ENCODE measurements at regions not wholly inside any gene's neighbourhood (a gene's known extent, or its start where the extent isn't known, plus 50 kb on each side); places are given as distances from the start of the nearest gene placed in this dataset.

GRCh38 chr5:89480406-89481007 is 597.5 kb upstream of the MEF2C start:
- DNase-seq (ENCODE audit: low read depth in 2 of 2), result no peak

GRCh38 chr5:89478851-89479250 is 595.9 kb upstream of the MEF2C start:
- DNase-seq (ENCODE audit: low read depth in 2 of 2), result no peak

- DNase-seq (ENCODE audit: low read depth in 2 of 2), result no peak
Observed at GRCh38 chr5:89473196-89473595, 590.2 kb upstream of the MEF2C start.

GRCh38 chr5:89471541-89471940 is 588.6 kb upstream of the MEF2C start:
- no peak for DNase-seq (ENCODE audit: low read depth in 2 of 2)

- no peak for DNase-seq (ENCODE audit: low read depth in 2 of 2)
Observed at GRCh38 chr5:89471115-89471514, 588.1 kb upstream of the MEF2C start.

GRCh38 chr5:89470658-89471057 is 587.7 kb upstream of the MEF2C start:
- no peak for DNase-seq (ENCODE audit: low read depth in 2 of 2)

- DNase-seq (ENCODE audit: low read depth in 2 of 2), result no peak
Observed at GRCh38 chr5:89458332-89458656, 575.3 kb upstream of the MEF2C start.

GRCh38 chr5:89457411-89458331 is 574.7 kb upstream of the MEF2C start:
- DNase-seq (ENCODE audit: low read depth in 2 of 2), result peak; percentile 1 to 64

- DNase-seq (ENCODE audit: low read depth in 2 of 2), result no peak
Observed at GRCh38 chr5:89452081-89452480, 569.1 kb upstream of the MEF2C start.

GRCh38 chr5:89451263-89451662 is 568.3 kb upstream of the MEF2C start:
- DNase-seq (ENCODE audit: low read depth in 2 of 2), result no peak

GRCh38 chr5:89450149-89450538 is 567.2 kb upstream of the MEF2C start:
- no peak for DNase-seq (ENCODE audit: low read depth in 2 of 2)

- DNase-seq (ENCODE audit: low read depth in 2 of 2), result no peak
Observed at GRCh38 chr5:89449392-89450148, 566.6 kb upstream of the MEF2C start.

- no peak for DNase-seq (ENCODE audit: low read depth in 2 of 2)
Observed at GRCh38 chr5:89447027-89447426, 564.0 kb upstream of the MEF2C start.

GRCh38 chr5:89445106-89445745 is 562.2 kb upstream of the MEF2C start:
- no peak for DNase-seq (ENCODE audit: low read depth in 2 of 2)

GRCh38 chr5:89444088-89444487 is 561.1 kb upstream of the MEF2C start:
- DNase-seq (ENCODE audit: low read depth in 2 of 2), result no peak

- no peak for DNase-seq (ENCODE audit: low read depth in 2 of 2)
Observed at GRCh38 chr5:89443508-89443907, 560.5 kb upstream of the MEF2C start.

GRCh38 chr5:89441965-89442364 is 559.0 kb upstream of the MEF2C start:
- DNase-seq (ENCODE audit: low read depth in 2 of 2), result no peak

- no peak for DNase-seq (ENCODE audit: low read depth in 2 of 2)
Observed at GRCh38 chr5:89440670-89441069, 557.7 kb upstream of the MEF2C start.

- DNase-seq (ENCODE audit: low read depth in 2 of 2), result no peak
Observed at GRCh38 chr5:89437450-89438435, 554.8 kb upstream of the MEF2C start.

- no peak for DNase-seq (ENCODE audit: low read depth in 2 of 2)
Observed at GRCh38 chr5:89436464-89436863, 553.5 kb upstream of the MEF2C start.

- DNase-seq (ENCODE audit: low read depth in 2 of 2), result no peak
Observed at GRCh38 chr5:89435347-89435746, 552.4 kb upstream of the MEF2C start.

Measured in lung microvascular endothelial cell (primary cell).